ENCODE measurements at regions not wholly inside any gene's neighbourhood (a gene's known extent, or its start where the extent isn't known, plus 50 kb on each side); places are given as distances from the start of the nearest gene placed in this dataset.

DNA sequence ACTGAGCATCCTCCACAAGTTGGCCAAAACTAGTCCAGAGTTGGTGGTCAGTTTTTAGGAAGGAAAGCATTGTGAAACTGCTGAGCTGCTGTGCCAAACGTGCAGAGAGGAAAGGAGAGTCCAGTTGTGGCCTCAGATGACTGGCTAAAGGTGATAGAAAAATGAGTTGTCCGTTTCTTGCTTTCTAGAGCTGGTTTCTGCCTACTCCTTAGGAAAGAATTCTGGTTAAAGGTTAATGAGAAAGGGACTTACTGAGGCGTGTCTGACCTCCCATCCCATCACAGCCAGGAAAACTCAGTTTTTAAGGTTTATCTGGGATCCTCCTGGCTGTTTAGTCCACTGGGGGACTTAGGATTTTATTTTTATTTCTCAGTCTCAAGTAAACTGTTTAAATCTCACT is 1186.3 kb downstream of the UQCRFS1 start:
- TF ChIP-seq, protein P1, sequence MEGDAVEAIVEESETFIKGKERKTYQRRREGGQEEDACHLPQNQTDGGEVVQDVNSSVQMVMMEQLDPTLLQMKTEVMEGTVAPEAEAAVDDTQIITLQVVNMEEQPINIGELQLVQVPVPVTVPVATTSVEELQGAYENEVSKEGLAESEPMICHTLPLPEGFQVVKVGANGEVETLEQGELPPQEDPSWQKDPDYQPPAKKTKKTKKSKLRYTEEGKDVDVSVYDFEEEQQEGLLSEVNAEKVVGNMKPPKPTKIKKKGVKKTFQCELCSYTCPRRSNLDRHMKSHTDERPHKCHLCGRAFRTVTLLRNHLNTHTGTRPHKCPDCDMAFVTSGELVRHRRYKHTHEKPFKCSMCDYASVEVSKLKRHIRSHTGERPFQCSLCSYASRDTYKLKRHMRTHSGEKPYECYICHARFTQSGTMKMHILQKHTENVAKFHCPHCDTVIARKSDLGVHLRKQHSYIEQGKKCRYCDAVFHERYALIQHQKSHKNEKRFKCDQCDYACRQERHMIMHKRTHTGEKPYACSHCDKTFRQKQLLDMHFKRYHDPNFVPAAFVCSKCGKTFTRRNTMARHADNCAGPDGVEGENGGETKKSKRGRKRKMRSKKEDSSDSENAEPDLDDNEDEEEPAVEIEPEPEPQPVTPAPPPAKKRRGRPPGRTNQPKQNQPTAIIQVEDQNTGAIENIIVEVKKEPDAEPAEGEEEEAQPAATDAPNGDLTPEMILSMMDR (IDR thresholded peaks at IDR 0.05) = no peak
- TF ChIP-seq POLR2A (IDR thresholded peaks at IDR 0.05) = no peak
- Histone ChIP-seq H3K4me3 (no peak overlapping the region), H3K36me3 (replicated peaks in 1 of 2) (no peaks in the 10 kb centered on the region), H3K4me1 (replicated peaks in 1 of 2) (peaks cover 0 to 3% of the 10 kb centered on the region in 2 donors), H3K27me3 (no peaks in the 10 kb centered on the region), H3K27ac (no peak overlapping the region), H3K9me3 (replicated peaks in 1 of 3) (no peaks in the 10 kb centered on the region)
- intact Hi-C loops (cut with DNase I) = no loop called here
- WGBS, 4 donors = 56 to 68% (median 64%) methylated on average over 3 of the region's 3 CpGs
- DNase-seq = no peak

- H3K27ac ChIP-seq = no peak overlapping the region
- intact Hi-C loops (cut with DNase I) = no loop called here
- DNase-seq = no peak
- no peaks in the 10 kb centered on the region for H3K36me3 ChIP-seq (replicated peaks in 1 of 2)
- peaks cover 0 to 3% of the 10 kb centered on the region in 2 donors for H3K4me1 ChIP-seq (replicated peaks in 1 of 2)
- 93% methylated on average over 3 of the region's 3 CpGs for WGBS, 4 donors
- no peaks in the 10 kb centered on the region for H3K9me3 ChIP-seq (replicated peaks in 1 of 3)
- H3K27me3 ChIP-seq = no peaks in the 10 kb centered on the region
- TF ChIP-seq POLR2A (IDR thresholded peaks at IDR 0.05) = no peak
- TF ChIP-seq, protein P1 (IDR thresholded peaks at IDR 0.05) = no peak
- no peak overlapping the region for H3K4me3 ChIP-seq
Observed at GRCh38 chr19:28024920-28025319, 1188.0 kb downstream of the UQCRFS1 start.

GRCh38 chr19:28023064-28023463 is 1189.9 kb downstream of the UQCRFS1 start:
- no peak for TF ChIP-seq POLR2A (IDR thresholded peaks at IDR 0.05)
- TF ChIP-seq, protein P1 (IDR thresholded peaks at IDR 0.05) = no peak
- Histone ChIP-seq H3K36me3 (replicated peaks in 1 of 2) (no peaks in the 10 kb centered on the region), H3K9me3 (replicated peaks in 1 of 3) (no peaks in the 10 kb centered on the region), H3K4me3 (no peak overlapping the region), H3K4me1 (replicated peaks in 1 of 2) (no peaks in the 10 kb centered on the region), H3K27ac (no peak overlapping the region), H3K27me3 (no peaks in the 10 kb centered on the region)
- 81 to 87% (median 82%) methylated on average over 5 of the region's 5 CpGs for WGBS, 4 donors
- no peak for DNase-seq
- intact Hi-C loops (cut with DNase I) = no loop called here

DNA sequence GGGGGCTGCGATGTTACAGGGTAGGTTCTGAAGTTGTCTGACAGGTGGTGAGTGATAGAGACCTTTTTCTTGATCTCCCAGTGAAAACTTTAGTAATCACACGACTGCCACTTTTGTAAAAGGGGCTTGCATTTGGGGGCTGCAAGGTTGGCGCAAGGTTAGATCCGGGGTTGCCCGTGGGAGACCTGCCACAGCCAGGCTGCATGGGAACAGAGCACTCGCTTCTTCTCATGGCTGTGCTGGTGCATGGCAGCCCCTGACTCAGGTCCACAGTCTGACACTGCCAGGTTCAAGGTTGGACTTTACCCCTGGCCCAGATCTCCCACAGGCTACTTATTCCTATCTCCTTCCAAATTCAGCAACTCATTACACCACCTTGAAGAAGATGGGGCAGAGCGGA is 1190.4 kb downstream of the UQCRFS1 start:
- 77 to 92% (median 84%) methylated on average over 7 of the region's 7 CpGs for WGBS, 4 donors
- Histone ChIP-seq H3K27me3 (no peaks in the 10 kb centered on the region), H3K36me3 (replicated peaks in 1 of 2) (no peaks in the 10 kb centered on the region), H3K4me3 (no peak overlapping the region), H3K9me3 (replicated peaks in 1 of 3) (no peaks in the 10 kb centered on the region), H3K4me1 (replicated peaks in 1 of 2) (no peaks in the 10 kb centered on the region), H3K27ac (no peak overlapping the region)
- intact Hi-C loops (cut with DNase I) = no loop called here
- no peak for TF ChIP-seq POLR2A (IDR thresholded peaks at IDR 0.05)
- TF ChIP-seq, protein P1 (IDR thresholded peaks at IDR 0.05) = no peak
- no peak for DNase-seq
